NCI-H460 (cell line): ENCODE measurements at regions not wholly inside any gene's neighbourhood (a gene's known extent, or its start where the extent isn't known, plus 50 kb on each side); places are given as distances from the start of the nearest gene placed in this dataset.
"Not testable (repeated sequence)": the region's sequence is repeated elsewhere in the genome, so short reads cannot be mapped to it uniquely, and the experiment has no call there.

Source experiments
- DNase-seq: peaks from one replicate; pipeline ENCODE4 v3.0.0-alpha.2; 2016; ENCODE audit warnings: low read depth; ENCODE audit errors: extremely low read depth

DNA sequence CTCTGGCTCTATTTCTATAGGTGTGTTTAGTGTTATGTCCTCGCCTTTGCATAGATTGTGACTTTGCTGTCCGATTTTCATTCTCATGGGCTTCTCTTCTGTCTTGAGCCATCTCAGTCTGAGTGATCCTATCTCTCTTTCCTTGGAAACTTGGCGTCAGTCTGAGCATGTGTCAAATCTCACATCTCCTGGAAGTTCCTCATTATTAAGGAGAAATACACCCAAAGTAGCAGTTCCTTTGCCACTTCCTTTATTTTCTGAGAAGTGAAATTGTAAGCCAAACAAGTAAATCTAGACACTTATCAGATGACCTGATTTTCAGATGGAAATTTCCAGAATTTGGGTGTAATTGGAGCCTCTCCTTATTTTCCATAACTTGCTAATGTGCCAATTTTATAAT lies 126.9 kb upstream of the ANKH start:
- DNase-seq = no peak

DNA sequence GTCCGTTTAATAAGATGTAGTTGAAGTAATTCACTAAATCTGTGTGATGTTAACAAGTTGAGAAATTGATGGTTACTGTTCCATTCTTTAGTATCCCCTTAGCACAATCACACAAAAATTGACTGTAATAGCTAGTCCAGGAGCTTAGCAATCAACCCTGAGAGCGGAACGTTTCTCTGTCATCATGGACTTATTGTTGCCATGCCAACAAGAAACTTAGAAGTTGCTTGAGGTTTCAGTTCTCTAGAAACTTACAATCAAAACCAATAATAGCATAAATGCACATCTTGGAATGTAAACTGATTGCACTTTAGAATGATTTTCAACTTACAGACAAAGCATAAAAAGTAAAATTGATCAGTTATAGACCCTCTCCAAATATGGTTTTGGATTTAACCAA lies 125.4 kb upstream of the ANKH start:
- DNase-seq = no peak

DNA sequence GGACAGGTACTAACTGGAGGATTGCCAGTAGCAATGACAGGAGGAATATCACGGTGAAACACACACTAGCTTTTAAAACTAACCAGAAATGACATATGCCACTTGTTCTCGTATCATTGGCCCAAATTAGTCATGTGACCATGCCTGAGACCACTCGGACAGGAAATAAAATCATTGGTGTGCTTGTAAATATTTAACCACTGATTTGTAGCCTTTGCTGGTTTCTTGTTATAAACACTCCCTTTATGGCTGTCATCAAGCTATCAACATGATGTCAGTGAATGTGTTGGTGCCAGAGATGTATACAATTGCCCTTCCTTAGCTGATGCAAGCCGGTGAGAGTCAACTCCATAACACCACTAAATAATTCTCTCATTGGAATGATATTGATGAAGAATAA lies 123.7 kb upstream of the ANKH start:
- no peak for DNase-seq

- DNase-seq = not testable (repeated sequence)
These were observed 122.0 kb upstream of the ANKH start for GRCh38 chr5:14993459-14994133.

GRCh38 chr5:14992751-14993458 lies 121.3 kb upstream of the ANKH start:
- DNase-seq = not testable (repeated sequence)

- DNase-seq = no peak
These were observed 116.6 kb upstream of the ANKH start for GRCh38 chr5:14988223-14988622.

GRCh38 chr5:14986413-14986812 lies 114.8 kb upstream of the ANKH start:
- no peak for DNase-seq

DNA sequence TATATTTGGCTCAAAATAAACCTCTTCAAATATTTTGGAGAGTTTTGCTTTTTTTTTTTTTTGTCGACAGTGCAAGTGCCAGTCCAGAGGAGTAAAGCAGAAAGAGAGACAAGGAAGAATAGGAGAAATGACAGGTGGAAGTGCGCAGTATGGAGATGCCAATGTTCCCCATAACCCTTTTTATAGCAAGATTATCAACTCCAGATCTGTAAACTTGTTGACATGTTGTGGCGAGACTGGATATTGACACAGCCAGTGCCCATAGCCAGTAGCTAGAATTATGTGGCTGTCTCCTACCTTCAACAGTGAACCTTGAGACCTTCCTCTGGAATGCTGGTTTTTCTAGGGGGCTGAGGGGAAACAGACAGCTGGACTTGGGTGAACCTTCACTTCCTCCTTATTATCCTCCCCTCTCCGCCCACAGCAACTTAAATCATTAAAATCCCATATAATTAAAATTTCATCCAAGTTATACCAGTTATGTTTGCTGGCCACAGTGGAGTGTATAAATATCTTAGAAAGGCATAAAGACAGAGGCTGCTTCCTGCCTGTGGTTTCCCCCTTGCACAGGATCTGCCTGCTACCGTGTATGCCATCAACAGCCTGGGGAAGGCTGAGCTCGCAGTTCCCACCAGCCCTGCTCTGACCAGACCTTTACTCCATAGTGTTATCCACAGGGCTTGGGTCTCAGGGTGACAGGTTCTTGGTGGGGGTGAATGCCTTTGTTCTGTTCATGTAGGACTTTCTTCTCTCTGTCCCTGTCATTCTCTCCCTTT lies 112.3 kb upstream of the ANKH start:
- no peak for DNase-seq

GRCh38 chr5:14980698-14981097 lies 109.1 kb upstream of the ANKH start:
- no peak for DNase-seq

DNA sequence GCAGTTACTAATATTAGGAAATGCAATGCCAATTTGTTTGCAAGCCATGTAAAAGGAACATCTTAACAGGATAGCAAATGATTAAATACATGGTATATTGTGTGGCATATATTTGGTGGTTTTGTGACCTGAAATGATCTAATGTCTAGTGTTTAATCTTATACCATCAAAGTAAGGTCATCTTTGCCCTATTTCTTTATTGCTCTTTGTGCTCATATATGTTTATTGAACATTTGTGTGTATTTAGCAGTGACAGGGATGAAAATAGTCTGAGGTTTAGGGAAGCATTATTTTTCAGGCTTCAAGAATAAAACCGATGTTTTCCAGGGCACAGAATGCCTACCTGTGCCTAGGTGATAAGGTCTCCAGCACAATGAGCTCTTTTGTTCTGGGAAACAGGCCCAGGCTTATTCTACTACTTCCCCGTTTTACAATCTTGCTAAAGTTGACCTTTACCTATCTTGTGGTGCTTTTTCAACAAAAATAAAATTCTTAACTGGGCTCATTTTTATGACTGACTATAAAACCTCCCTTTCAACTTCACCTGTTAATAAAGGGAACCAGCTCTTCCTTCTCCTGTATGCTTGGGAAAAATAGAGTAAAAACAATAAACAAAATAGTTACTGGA lies 105.6 kb upstream of the ANKH start:
- DNase-seq = no peak

- DNase-seq = no peak
These were observed 104.9 kb upstream of the ANKH start for GRCh38 chr5:14976486-14976885.

- no peak for DNase-seq
These were observed 100.3 kb upstream of the ANKH start for GRCh38 chr5:14971873-14972272.

DNA sequence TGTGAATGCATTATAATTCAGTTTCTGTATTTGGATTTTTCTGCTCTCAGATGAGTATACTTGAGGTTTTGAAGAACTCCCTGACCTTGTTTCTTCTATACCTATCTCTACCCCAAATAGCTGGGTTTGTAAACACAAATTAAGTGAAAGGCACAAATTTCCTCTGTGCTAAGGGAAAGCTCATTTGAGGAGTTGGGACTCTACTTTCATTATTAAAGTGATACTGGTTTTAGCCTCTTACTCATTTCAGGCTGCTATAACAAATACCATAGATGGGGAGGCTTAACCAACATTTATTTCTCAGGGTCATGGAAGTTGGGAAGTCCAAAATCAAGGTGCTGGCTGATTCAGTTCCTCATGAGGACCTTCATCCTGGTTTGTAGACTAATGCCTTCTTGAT lies 97.2 kb upstream of the ANKH start:
- no peak for DNase-seq

- DNase-seq = no peak
These were observed 95.6 kb upstream of the ANKH start for GRCh38 chr5:14967166-14967565.

- DNase-seq = no peak
These were observed 94.2 kb upstream of the ANKH start for GRCh38 chr5:14965815-14966214.

GRCh38 chr5:14962604-14963003 lies 91.0 kb upstream of the ANKH start:
- DNase-seq = no peak

GRCh38 chr5:14960120-14960462 lies 88.5 kb upstream of the ANKH start:
- DNase-seq = no peak

- DNase-seq = no peak
These were observed 88.0 kb upstream of the ANKH start for GRCh38 chr5:14959399-14960119.

- no peak for DNase-seq
These were observed 86.6 kb upstream of the ANKH start for GRCh38 chr5:14958188-14958587.

DNA sequence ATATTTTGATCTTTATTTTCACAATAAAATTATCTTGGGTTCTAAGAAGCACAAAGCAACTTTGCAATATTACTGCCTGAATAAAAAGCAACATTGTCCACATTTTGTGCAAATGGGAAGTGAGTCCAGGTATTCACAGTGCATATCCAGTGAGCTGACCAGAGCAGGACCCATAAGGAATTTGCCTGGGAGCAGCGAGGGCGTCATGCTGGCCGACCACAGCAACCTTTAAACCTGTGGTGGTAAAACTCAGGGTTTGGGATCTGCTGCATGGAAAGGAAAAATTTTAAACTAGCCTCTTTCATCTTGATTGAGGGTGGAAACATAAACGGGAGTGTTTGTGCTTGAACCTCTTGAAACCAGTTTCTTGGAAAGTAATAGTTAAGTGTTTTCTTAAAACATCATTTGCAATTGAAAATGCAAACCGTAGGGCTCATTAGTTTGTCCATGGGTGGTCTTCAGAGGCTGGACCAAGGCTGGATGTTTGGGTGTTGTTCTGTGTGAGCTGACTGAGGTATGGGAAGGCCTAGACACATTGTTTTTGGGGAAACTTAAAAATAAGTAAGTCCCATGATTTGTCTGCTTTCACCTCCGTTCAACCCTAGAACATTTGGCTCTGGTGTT lies 85.0 kb upstream of the ANKH start:
- DNase-seq = no peak
